Stimulated activated naive CD8-positive, alpha-beta T cell treated with anti-CD3 and anti-CD28 coated beads, Interleukin-15, Interleukin-2, amounts not matched to agents 100 ng/mL and 50 ng/mL, for 24 hours (primary cell): ENCODE measurements at regions not wholly inside any gene's neighbourhood (a gene's known extent, or its start where the extent isn't known, plus 50 kb on each side); places are given as distances from the start of the nearest gene placed in this dataset.
"Not testable (repeated sequence)": the region's sequence is repeated elsewhere in the genome, so short reads cannot be mapped to it uniquely, and the experiment has no call there.

Source experiments
- H3K27ac Mint-ChIP-seq: one replicate; pipeline ENCODE4 v1.8.0; 2021; ENCODE audit warnings: mild to moderate bottlenecking, mixed read lengths
- H3K27me3 Mint-ChIP-seq: one replicate; pipeline ENCODE4 v1.8.0; 2021; ENCODE audit warnings: mixed read lengths
- H3K36me3 Mint-ChIP-seq: one replicate; pipeline ENCODE4 v1.8.0; 2021; ENCODE audit warnings: low read depth, mixed read lengths
- H3K4me1 Mint-ChIP-seq: one replicate; pipeline ENCODE4 v1.8.0; 2021; ENCODE audit warnings: low read depth, mixed read lengths
- H3K4me3 Mint-ChIP-seq: one replicate; pipeline ENCODE4 v1.8.0; 2021; ENCODE audit warnings: mild to moderate bottlenecking, mixed read lengths
- H3K9me3 Mint-ChIP-seq: one replicate; pipeline ENCODE4 v1.8.0; 2021; ENCODE audit warnings: mixed read lengths

GRCh38 chr15:85258062-85258445 lies 122.3 kb upstream of the AKAP13 start:
- H3K27me3 Mint-ChIP-seq, H3K27ac Mint-ChIP-seq, H3K4me3 Mint-ChIP-seq, H3K4me1 Mint-ChIP-seq, H3K9me3 Mint-ChIP-seq, H3K36me3 Mint-ChIP-seq: not testable (repeated sequence)

DNA sequence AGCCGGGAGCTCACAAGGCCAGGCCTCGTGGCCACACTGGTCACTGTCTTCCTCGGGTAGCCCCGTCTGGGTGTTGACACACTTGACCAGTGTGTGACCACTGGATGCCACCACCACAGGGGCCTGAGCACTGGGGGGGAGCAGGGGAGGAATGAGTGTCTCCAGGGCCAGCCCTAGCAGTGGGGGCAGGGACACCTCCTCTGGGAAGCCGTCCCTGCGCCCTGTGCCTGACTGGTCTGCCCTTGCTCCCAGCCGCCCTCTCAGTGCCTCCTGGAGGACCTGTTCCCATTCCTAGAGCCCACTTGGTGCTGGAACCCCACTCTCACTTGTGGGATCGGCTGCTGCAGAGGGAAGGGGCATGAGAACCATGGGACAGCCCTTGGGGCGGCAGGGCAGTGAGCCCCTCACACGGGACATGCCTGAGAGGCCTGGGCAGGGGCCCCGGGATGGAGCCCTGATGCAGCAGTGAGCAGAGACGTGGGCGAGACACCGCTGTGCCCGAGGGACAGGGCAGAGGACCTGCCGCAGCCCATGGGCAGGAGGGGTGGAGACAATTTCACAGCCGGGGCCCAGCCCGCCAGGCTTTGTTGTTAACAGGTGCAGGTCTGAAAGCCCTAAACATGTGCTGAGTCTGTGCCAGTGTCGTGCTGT lies 121.7 kb upstream of the AKAP13 start:
- H3K27me3 Mint-ChIP-seq, H3K27ac Mint-ChIP-seq, H3K9me3 Mint-ChIP-seq, H3K36me3 Mint-ChIP-seq, H3K4me1 Mint-ChIP-seq, H3K4me3 Mint-ChIP-seq: not testable (repeated sequence)

GRCh38 chr15:85260526-85260925 lies 119.9 kb upstream of the AKAP13 start:
- not testable (repeated sequence) for H3K27me3 Mint-ChIP-seq, H3K36me3 Mint-ChIP-seq, H3K9me3 Mint-ChIP-seq, H3K27ac Mint-ChIP-seq, H3K4me1 Mint-ChIP-seq, H3K4me3 Mint-ChIP-seq

DNA sequence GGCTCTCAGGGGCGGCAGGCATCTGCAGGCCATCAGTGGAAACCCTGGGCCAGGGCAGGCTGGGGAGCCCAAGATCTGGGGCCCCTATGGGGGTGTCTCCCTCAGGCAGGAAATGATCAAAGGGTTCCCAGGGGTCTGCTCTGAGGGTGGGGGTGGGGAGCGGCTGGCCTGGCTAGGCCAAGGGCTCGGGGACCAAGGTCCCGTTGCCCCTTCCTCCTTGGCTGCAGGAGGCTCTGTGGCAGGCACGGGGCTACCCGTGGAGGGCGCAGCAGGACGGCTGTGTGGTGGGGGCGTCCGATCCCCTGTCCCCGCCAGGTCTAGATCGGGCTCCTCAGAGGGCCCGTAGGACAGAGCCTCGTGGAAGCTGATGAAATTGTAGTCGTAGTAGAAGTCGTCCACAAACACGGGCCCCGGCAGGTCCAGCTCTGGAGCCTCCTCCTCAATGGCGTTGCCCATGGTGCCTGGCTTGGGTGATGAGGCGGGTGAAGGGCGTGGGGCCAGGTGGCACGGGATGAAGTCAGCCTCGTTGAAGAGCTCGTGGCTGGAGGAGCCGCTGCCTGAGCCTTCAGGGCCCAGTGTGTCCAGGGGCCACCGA lies 117.8 kb upstream of the AKAP13 start:
- not testable (repeated sequence) for H3K4me1 Mint-ChIP-seq, H3K36me3 Mint-ChIP-seq, H3K9me3 Mint-ChIP-seq, H3K27me3 Mint-ChIP-seq, H3K4me3 Mint-ChIP-seq, H3K27ac Mint-ChIP-seq

DNA sequence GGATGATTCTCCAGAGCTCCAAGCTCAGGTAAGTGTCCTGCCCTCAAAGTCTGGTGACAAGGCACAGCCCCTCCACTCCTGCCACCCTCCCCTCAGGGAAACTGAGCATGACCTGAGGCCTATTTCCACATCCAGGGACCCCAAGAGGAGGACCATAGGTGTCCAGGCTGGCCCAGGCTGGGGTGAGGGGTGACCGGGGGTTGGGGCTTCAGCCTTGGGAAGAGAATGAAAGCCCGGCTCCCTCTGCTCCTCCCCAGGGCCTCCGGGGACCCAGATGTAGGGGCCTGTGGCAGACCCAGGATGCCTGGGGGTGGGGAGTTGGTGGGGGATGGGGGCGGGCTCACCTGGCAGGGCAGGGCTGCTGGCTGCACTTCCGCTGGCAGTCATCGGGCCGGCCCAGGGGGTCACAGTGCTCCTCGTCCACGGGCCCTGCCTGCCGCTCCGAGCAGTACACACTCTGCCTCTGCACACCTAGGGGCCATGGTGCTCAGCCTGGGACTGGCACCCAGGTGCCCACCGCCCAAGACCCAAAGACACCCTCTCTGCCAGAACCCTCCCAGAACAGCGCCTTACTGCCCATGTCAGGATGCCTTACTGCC lies 116.5 kb upstream of the AKAP13 start:
- H3K27ac Mint-ChIP-seq, H3K36me3 Mint-ChIP-seq, H3K27me3 Mint-ChIP-seq, H3K4me3 Mint-ChIP-seq, H3K9me3 Mint-ChIP-seq, H3K4me1 Mint-ChIP-seq: not testable (repeated sequence)

DNA sequence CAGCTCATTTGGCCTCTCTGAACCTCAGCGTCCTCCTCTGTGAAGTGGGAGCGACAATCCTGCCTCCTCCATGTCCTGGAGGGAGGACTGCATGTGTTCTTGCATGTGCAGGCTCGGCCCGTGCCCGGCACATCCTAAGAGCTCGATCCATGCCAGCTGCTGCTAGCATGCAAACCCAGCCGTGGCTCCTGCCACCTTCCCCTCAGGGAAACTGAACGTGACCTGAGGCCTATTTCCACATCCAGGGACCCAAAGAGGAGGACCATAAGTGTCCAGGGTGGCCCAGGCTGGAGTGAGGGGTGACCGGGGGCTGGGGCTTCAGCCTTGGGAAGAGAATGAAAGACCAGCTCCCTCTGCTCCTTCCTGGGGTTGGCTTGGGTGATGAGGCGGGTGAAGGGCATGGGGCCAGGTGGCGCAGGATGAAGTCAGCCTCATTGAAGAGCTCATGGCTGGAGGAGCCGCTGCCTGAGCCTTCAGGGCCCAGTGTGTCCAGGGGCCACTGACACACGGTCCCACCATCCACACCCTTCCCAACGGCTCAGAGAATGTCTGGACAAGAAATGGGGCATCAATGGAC lies 115.7 kb upstream of the AKAP13 start:
- not testable (repeated sequence) for H3K27me3 Mint-ChIP-seq, H3K9me3 Mint-ChIP-seq, H3K4me1 Mint-ChIP-seq, H3K36me3 Mint-ChIP-seq, H3K4me3 Mint-ChIP-seq, H3K27ac Mint-ChIP-seq

DNA sequence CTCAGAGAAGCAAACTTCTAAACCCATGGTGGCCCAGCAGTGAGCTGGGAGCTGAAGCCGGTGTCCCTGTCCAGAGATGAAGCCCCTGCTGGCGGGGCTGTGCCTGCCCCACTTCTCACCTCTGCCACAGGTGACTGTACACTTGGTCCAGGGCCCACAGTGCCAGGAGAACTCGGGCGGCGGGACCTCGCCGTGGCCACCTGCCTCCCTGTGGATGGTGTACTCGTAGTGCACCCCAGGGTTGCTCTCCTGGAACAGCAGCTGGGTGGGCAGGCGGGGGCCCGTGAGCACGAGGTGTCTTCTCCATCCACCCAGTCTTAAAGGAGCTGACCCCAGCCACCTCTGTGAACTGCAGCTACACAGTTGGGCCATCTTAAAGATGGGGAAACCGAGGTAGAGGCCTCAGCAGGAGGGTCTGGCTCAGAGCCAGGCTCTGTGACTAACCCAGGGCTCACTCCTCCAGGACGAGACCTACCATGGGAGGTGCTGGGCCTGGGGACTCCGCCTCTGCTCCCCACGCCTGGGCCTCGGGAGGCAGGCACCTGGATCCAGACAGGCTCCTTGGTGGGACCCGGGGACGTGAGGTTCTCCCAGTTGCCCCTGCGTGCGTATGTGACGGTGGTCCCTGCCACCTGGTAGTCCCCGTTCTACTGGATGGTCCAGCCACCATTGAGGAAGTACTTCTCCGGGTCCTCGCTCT lies 113.1 kb upstream of the AKAP13 start:
- H3K27ac Mint-ChIP-seq, H3K4me3 Mint-ChIP-seq, H3K27me3 Mint-ChIP-seq, H3K4me1 Mint-ChIP-seq, H3K9me3 Mint-ChIP-seq, H3K36me3 Mint-ChIP-seq: not testable (repeated sequence)

DNA sequence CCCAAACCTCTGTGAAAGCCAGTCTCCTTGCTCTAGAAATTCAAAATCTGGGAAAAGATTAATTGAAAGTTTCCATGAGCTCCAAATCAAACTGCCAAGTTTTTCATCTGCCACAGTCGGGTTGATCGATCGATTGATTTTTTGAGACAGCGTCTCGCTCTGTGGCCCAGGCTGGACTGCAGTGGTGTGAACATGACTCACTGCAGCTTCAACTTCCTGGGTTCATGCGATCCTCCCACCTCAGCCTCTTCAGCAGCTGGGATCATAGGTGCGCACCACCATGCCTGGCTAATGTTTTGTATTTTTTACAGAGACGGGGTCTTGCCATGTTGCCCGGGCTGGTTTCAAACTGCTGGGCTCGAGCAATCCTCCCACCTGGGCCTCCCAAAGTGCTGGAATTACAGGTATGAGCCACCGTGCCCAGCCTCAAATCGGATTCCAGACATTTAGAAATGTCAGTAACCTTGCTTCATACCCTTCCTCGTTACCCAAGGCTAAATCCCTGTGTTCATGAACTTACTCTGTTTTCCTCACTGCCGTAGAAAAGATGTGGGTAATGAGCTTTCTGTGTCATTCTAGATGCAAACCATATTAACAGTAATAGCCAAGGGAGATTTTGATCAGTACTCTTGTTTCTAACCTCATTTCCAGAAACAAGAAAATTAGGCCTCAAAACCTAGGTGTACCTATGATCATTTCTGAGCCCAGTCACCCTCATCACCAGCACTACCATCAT lies 105.9 kb upstream of the AKAP13 start:
- no peak overlapping the region for H3K4me3 Mint-ChIP-seq
- H3K27ac Mint-ChIP-seq, result no peak overlapping the region
- H3K4me1 Mint-ChIP-seq, result peaks cover 2% of the 10 kb centered on the region
- H3K9me3 Mint-ChIP-seq, result no peaks in the 10 kb centered on the region
- H3K36me3 Mint-ChIP-seq, result no peaks in the 10 kb centered on the region
- H3K27me3 Mint-ChIP-seq, result no peaks in the 10 kb centered on the region

DNA sequence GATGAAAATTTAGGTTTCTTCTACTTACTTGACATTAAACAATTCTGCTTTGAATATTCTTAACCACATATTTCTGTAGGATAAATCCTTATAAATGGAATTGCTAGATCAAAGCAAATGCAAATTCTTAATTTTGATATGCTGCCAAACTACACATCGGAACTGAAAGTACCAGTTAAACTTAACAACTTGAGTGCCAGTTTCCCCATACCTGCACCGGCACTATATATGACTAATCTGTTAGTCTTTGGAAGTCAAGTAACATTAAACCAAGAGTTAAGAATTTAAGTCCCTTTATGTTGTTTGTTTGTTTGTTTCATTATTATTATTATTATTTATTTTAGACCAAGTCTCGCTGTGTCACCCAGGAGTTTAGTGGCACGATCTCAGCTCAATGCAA lies 103.9 kb upstream of the AKAP13 start:
- H3K27me3 Mint-ChIP-seq, result no peaks in the 10 kb centered on the region
- no peak overlapping the region for H3K4me3 Mint-ChIP-seq
- no peak overlapping the region for H3K27ac Mint-ChIP-seq
- H3K4me1 Mint-ChIP-seq, result peaks cover 4% of the 10 kb centered on the region
- no peaks in the 10 kb centered on the region for H3K36me3 Mint-ChIP-seq
- no peaks in the 10 kb centered on the region for H3K9me3 Mint-ChIP-seq

- peaks cover 4% of the 10 kb centered on the region for H3K4me1 Mint-ChIP-seq
- no peak overlapping the region for H3K27ac Mint-ChIP-seq
- H3K4me3 Mint-ChIP-seq, result no peak overlapping the region
- no peaks in the 10 kb centered on the region for H3K36me3 Mint-ChIP-seq
- no peaks in the 10 kb centered on the region for H3K27me3 Mint-ChIP-seq
- no peaks in the 10 kb centered on the region for H3K9me3 Mint-ChIP-seq
These were observed 103.5 kb upstream of the AKAP13 start for GRCh38 chr15:85276921-85277320.

DNA sequence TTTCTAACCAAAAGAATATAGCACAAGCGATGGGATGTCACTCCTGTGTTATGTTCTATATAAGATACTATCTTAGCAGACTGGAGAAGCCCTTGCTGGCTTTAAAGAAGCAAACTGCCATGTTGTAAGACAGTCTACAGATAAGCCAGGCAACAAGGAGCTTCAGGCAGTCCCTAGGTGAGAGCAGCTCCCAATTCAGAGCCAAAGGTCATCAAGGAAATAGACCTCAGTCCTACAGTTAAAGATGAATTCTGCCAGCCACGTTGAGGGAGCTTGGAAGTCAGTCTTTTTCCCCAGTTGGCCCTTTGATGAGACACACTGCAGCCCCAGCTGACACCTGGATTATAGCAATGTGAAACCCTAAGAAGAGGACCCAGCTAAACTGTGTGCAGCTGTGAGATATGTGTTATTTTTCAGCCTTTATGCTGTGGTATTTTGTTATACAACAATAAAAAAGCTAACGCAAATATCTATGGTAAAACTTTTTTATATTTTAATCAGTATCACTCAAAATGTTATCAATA lies 102.5 kb upstream of the AKAP13 start:
- H3K9me3 Mint-ChIP-seq, result no peaks in the 10 kb centered on the region
- H3K4me3 Mint-ChIP-seq, result no peak overlapping the region
- peaks cover 4% of the 10 kb centered on the region for H3K4me1 Mint-ChIP-seq
- H3K36me3 Mint-ChIP-seq, result no peaks in the 10 kb centered on the region
- H3K27ac Mint-ChIP-seq, result no peak overlapping the region
- H3K27me3 Mint-ChIP-seq, result no peaks in the 10 kb centered on the region

DNA sequence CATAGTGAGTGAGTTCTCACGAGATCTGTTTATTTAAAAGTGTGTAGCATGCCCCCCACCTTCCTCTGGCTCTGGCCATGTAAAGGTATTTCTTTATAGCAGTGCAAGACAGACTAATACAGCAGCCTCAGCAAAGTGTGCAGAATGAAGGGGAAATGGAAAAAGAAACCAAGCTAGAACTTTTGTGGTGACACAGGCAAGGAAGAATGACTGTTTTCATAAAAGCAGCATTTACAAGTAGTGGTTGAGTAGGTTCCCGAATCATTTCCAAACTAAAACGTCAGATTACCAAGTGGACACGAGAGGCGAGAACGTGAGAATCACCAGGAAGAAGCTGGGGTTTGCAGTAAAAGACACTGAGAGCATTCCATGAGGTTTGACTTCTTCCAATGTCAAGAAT lies 100.2 kb upstream of the AKAP13 start:
- no peak overlapping the region for H3K4me3 Mint-ChIP-seq
- no peak overlapping the region for H3K27ac Mint-ChIP-seq
- no peaks in the 10 kb centered on the region for H3K36me3 Mint-ChIP-seq
- H3K9me3 Mint-ChIP-seq, result no peaks in the 10 kb centered on the region
- H3K27me3 Mint-ChIP-seq, result no peaks in the 10 kb centered on the region
- peaks cover 4% of the 10 kb centered on the region for H3K4me1 Mint-ChIP-seq

GRCh38 chr15:85281293-85281882 lies 99.0 kb upstream of the AKAP13 start:
- Mint-ChIP-seq H3K4me1 (peaks cover 4% of the 10 kb centered on the region), H3K36me3 (no peaks in the 10 kb centered on the region), H3K27me3 (no peaks in the 10 kb centered on the region), H3K4me3 (no peak overlapping the region), H3K9me3 (no peaks in the 10 kb centered on the region), H3K27ac (no peak overlapping the region)

GRCh38 chr15:85282504-85283115 lies 97.8 kb upstream of the AKAP13 start:
- no peaks in the 10 kb centered on the region for H3K27me3 Mint-ChIP-seq
- H3K36me3 Mint-ChIP-seq, result no peaks in the 10 kb centered on the region
- H3K4me3 Mint-ChIP-seq, result no peak overlapping the region
- H3K4me1 Mint-ChIP-seq, result peaks cover 4% of the 10 kb centered on the region
- no peaks in the 10 kb centered on the region for H3K9me3 Mint-ChIP-seq
- no peak overlapping the region for H3K27ac Mint-ChIP-seq
